ENCODE measurements at regions not wholly inside any gene's neighbourhood (a gene's known extent, or its start where the extent isn't known, plus 50 kb on each side); places are given as distances from the start of the nearest gene placed in this dataset.
A peak's percentile ranks its signal among the peaks of the same experiment; 100 is the strongest.

- TF ChIP-seq GATA3 (IDR thresholded peaks at IDR 0.05; ENCODE audit: low read depth, low read length) (no peak), GATA2 (IDR thresholded peaks at IDR 0.05; ENCODE audit: low read depth, low read length) (no peak; the same call in 1 of the 2 replicates)
These were observed 54.2 kb upstream of the MCTP2 start for GRCh38 chr15:94177112-94177511.

GRCh38 chr15:94175420-94175819, 55.9 kb upstream of the MCTP2 start:
- TF ChIP-seq GATA3 (IDR thresholded peaks at IDR 0.05; ENCODE audit: low read depth, low read length) (no peak), GATA2 (IDR thresholded peaks at IDR 0.05; ENCODE audit: low read depth, low read length) (no peak)

- TF ChIP-seq GATA2 (IDR thresholded peaks at IDR 0.05; ENCODE audit: low read depth, low read length), result no peak
- TF ChIP-seq GATA3 (IDR thresholded peaks at IDR 0.05; ENCODE audit: low read depth, low read length), result no peak
These were observed 57.0 kb upstream of the MCTP2 start for GRCh38 chr15:94174399-94174802.

GRCh38 chr15:94168250-94168649, 63.1 kb upstream of the MCTP2 start:
- no peak for TF ChIP-seq GATA3 (IDR thresholded peaks at IDR 0.05; ENCODE audit: low read depth, low read length)
- TF ChIP-seq GATA2 (IDR thresholded peaks at IDR 0.05; ENCODE audit: low read depth, low read length), result no peak

- TF ChIP-seq GATA3 (IDR thresholded peaks at IDR 0.05; ENCODE audit: low read depth, low read length) (no peak), GATA2 (IDR thresholded peaks at IDR 0.05; ENCODE audit: low read depth, low read length) (no peak)
These were observed 66.4 kb upstream of the MCTP2 start for GRCh38 chr15:94164971-94165370.

GRCh38 chr15:94164202-94164807, 67.1 kb upstream of the MCTP2 start:
- TF ChIP-seq GATA2 (IDR thresholded peaks at IDR 0.05; ENCODE audit: low read depth, low read length) (peak; percentile 7; the same call in 1 of the 2 replicates), GATA3 (IDR thresholded peaks at IDR 0.05; ENCODE audit: low read depth, low read length) (no peak)

GRCh38 chr15:94162939-94163338, 68.4 kb upstream of the MCTP2 start:
- TF ChIP-seq GATA3 (IDR thresholded peaks at IDR 0.05; ENCODE audit: low read depth, low read length) (no peak), GATA2 (IDR thresholded peaks at IDR 0.05; ENCODE audit: low read depth, low read length) (no peak)

- TF ChIP-seq GATA2 (IDR thresholded peaks at IDR 0.05; ENCODE audit: low read depth, low read length), result no peak
- TF ChIP-seq GATA3 (IDR thresholded peaks at IDR 0.05; ENCODE audit: low read depth, low read length), result no peak
These were observed 77.1 kb upstream of the MCTP2 start for GRCh38 chr15:94154255-94154654.

- TF ChIP-seq GATA2 (IDR thresholded peaks at IDR 0.05; ENCODE audit: low read depth, low read length), result no peak
These were observed 86.3 kb upstream of the MCTP2 start for GRCh38 chr15:94145046-94145445.

- no peak for TF ChIP-seq GATA2 (IDR thresholded peaks at IDR 0.05; ENCODE audit: low read depth, low read length)
- TF ChIP-seq GATA3 (IDR thresholded peaks at IDR 0.05; ENCODE audit: low read depth, low read length), result no peak
These were observed 89.6 kb upstream of the MCTP2 start for GRCh38 chr15:94141802-94142201.

GRCh38 chr15:94135486-94136147, 95.7 kb upstream of the MCTP2 start:
- no peak for TF ChIP-seq GATA2 (IDR thresholded peaks at IDR 0.05; ENCODE audit: low read depth, low read length)
- no peak for TF ChIP-seq GATA3 (IDR thresholded peaks at IDR 0.05; ENCODE audit: low read depth, low read length)

GRCh38 chr15:94131875-94132274, 99.5 kb upstream of the MCTP2 start:
- TF ChIP-seq GATA3 (IDR thresholded peaks at IDR 0.05; ENCODE audit: low read depth, low read length) (no peak), GATA2 (IDR thresholded peaks at IDR 0.05; ENCODE audit: low read depth, low read length) (no peak)

GRCh38 chr15:94130504-94130903, 100.9 kb upstream of the MCTP2 start:
- no peak for TF ChIP-seq GATA2 (IDR thresholded peaks at IDR 0.05; ENCODE audit: low read depth, low read length)
- TF ChIP-seq GATA3 (IDR thresholded peaks at IDR 0.05; ENCODE audit: low read depth, low read length), result no peak

GRCh38 chr15:94127006-94127405, 104.4 kb upstream of the MCTP2 start:
- TF ChIP-seq GATA2 (IDR thresholded peaks at IDR 0.05; ENCODE audit: low read depth, low read length) (no peak), GATA3 (IDR thresholded peaks at IDR 0.05; ENCODE audit: low read depth, low read length) (no peak)

- TF ChIP-seq GATA3 (IDR thresholded peaks at IDR 0.05; ENCODE audit: low read depth, low read length) (no peak), GATA2 (IDR thresholded peaks at IDR 0.05; ENCODE audit: low read depth, low read length) (no peak)
These were observed 105.7 kb upstream of the MCTP2 start for GRCh38 chr15:94125698-94126097.

Data from SH-SY5Y (cell line).